Heart left ventricle (tissue), 16 donors: ENCODE measurements at regions not wholly inside any gene's neighbourhood (a gene's known extent, or its start where the extent isn't known, plus 50 kb on each side); places are given as distances from the start of the nearest gene placed in this dataset.

Experiments
- ATAC-seq, 4 donors: fragments of 200-7000 bp; cut with Tn5 transposase; one replicate each; pipeline ENCODE4 v1.9.1; 2020 to 2022; ENCODE audit warnings: moderate library complexity in 4 of 4, mild to moderate bottlenecking in 3 of 4, moderate number of reproducible peaks in 1 of 4
- DNase-seq, 5 donors: peaks; one replicate each; pipeline ENCODE4 v3.0.0-alpha.2; 2020
- H3K27ac ChIP-seq, 12 donors: fragments of 200-600 bp; sonication (generic) in 4 of 12; one replicate each; pipeline versions ENCODE4 v1.5.0 to v1.8.0; 2016 to 2022; ENCODE audit warnings: mild to moderate bottlenecking in 2 of 12
- H3K27me3 ChIP-seq, 9 donors: fragments of 200-600 bp; sonication (generic) in 2 of 9; one replicate each; pipeline versions ENCODE4 v1.5.1 to v1.8.0; 2016 to 2022; ENCODE audit warnings: mild to moderate bottlenecking in 3 of 9
- H3K36me3 ChIP-seq, 9 donors: fragments of 200-600 bp; sonication (generic) in 2 of 9; one replicate each; pipeline versions ENCODE4 v1.5.0 to v1.8.0; 2018 to 2022; ENCODE audit warnings: mild to moderate bottlenecking in 2 of 9
- H3K4me1 ChIP-seq, 12 donors: fragments of 200-600 bp; sonication (generic) in 4 of 12; one replicate each; pipeline versions ENCODE4 v1.5.0 to v1.8.0; 2016 to 2022; ENCODE audit warnings: mild to moderate bottlenecking in 3 of 12
- H3K4me3 ChIP-seq, 12 donors: fragments of 200-600 bp; sonication (generic) in 4 of 12; one replicate each; pipeline versions ENCODE4 v1.5.0 to v1.8.0; 2017 to 2022; ENCODE audit warnings: mild to moderate bottlenecking in 9 of 12, moderate library complexity in 4 of 12
- H3K9me3 ChIP-seq, 12 donors: fragments of 200-600 bp; sonication (generic) in 4 of 12; one replicate each; pipeline versions ENCODE4 v1.5.0 to v1.8.0; 2016 to 2022; ENCODE audit warnings: mild to moderate bottlenecking in 1 of 12
- POLR2A ChIP-seq, 2 donors: fragments of 450-650 bp; IDR thresholded peaks; one replicate each; pipeline ENCODE4 v1.6.1; 2017; ENCODE audit warnings: antibody characterized with exemption in 2 of 2, mild to moderate bottlenecking in 2 of 2, moderate library complexity in 2 of 2
- WGBS, 4 donors: extraction: QIAGEN DNeasy Blood & Tissue Kit in 2 of 4; methylation state at CpG; one replicate each; pipeline versions ENCODE4 v1.1.5 to v1.1.7; 2013 to 2018; 5-methylcytosine and 5-hydroxymethylcytosine counted together
- intact Hi-C, 10 donors: fragments of 100-400 bp; cut with DNase I; formaldehyde crosslinking; loops; one replicate each; pipeline versions ENCODE4 v1.11.1 to v1.14.2; 2022
- TF ChIP-seq, protein P1 (sequence below), 12 donors: fragments of 200-600 bp; sonication (generic) in 4 of 12; IDR thresholded peaks; one replicate each; pipeline versions ENCODE4 v1.5.0 to v1.8.0; 2018 to 2022; ENCODE audit warnings: antibody characterized with exemption in 12 of 12, mild to moderate bottlenecking in 5 of 12
- donor health status: ischemic (EF 13 %, LVEDD 7.1; RV severe dilation, severe dysfunction).
- donor health status: healthy with polysubstance abuse.
- donor health status: DM: no; HTN: yes; CAD: no.
- donor health status: DM: no; HTN: no; CAD: no.
- donor health status: ischemic (EF 25% LVEDD 6.9; RV normal size, moderate dysfunction).
- donor health status: ischemic (EF 25% LVEDD 5.7; RV mildly dilated, moderate dysfunction).
- donor health status: healthy.
- donor health status: DM: yes; HTN: yes; CAD: no.
- donor health status: ischemic (EF 35%, LVEDD 5.7; RV mildly dilated, moderate dysfunction).
- donor health status: nonischemic (EF 11% LVEDD 7.7; RV severe dilation, severe dysfunction).
- donor health status: DM: yes; HTN: yes; CAD: no.
- donor health status: PGD.
- donor health status: ischemic (EF 29% LVEDD 5.4; RV normal size, mild dysfunction).
- donor health status: nonischemic (EF 23%, LVEDD 6.1; RV moderate dilation, normal function).

GRCh38 chr4:4610672-4611071, 68.8 kb upstream of the STX18 start:
- no peak overlapping the region for H3K4me3 ChIP-seq
- 80 to 85% (median 82%) methylated on average over 7 of the region's 7 CpGs for WGBS, 4 donors
- no peak for ATAC-seq

GRCh38 chr4:4609622-4610334, 67.9 kb upstream of the STX18 start:
- DNase-seq (no peak), ATAC-seq (no peak)
- H3K4me3 ChIP-seq, result no peak overlapping the region
- intact Hi-C loops, result no loop called here
- H3K36me3 ChIP-seq, result no peaks in the 10 kb centered on the region
- H3K4me1 ChIP-seq, result no peaks in the 10 kb centered on the region
- H3K27ac ChIP-seq, result no peak overlapping the region
- TF ChIP-seq, protein P1, sequence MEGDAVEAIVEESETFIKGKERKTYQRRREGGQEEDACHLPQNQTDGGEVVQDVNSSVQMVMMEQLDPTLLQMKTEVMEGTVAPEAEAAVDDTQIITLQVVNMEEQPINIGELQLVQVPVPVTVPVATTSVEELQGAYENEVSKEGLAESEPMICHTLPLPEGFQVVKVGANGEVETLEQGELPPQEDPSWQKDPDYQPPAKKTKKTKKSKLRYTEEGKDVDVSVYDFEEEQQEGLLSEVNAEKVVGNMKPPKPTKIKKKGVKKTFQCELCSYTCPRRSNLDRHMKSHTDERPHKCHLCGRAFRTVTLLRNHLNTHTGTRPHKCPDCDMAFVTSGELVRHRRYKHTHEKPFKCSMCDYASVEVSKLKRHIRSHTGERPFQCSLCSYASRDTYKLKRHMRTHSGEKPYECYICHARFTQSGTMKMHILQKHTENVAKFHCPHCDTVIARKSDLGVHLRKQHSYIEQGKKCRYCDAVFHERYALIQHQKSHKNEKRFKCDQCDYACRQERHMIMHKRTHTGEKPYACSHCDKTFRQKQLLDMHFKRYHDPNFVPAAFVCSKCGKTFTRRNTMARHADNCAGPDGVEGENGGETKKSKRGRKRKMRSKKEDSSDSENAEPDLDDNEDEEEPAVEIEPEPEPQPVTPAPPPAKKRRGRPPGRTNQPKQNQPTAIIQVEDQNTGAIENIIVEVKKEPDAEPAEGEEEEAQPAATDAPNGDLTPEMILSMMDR (IDR thresholded peaks at IDR 0.05), result no peak
- no peak for TF ChIP-seq POLR2A (IDR thresholded peaks at IDR 0.05)
- no peaks in the 10 kb centered on the region for H3K27me3 ChIP-seq
- no peaks in the 10 kb centered on the region for H3K9me3 ChIP-seq
- WGBS, 4 donors, result 88 to 93% (median 89%) methylated on average over 8 to 10 of the region's 10 CpGs

More at GRCh38 chr4:4610672-4611071, 68.8 kb upstream of the STX18 start:
- DNase-seq, result no peak
- intact Hi-C loops, result no loop called here
- TF ChIP-seq, protein P1 (IDR thresholded peaks at IDR 0.05), result no peak
- TF ChIP-seq POLR2A (IDR thresholded peaks at IDR 0.05), result no peak
- no peaks in the 10 kb centered on the region for H3K27me3 ChIP-seq
- H3K4me1 ChIP-seq, result no peaks in the 10 kb centered on the region
- no peaks in the 10 kb centered on the region for H3K9me3 ChIP-seq
- no peaks in the 10 kb centered on the region for H3K36me3 ChIP-seq
- no peak overlapping the region for H3K27ac ChIP-seq

DNA sequence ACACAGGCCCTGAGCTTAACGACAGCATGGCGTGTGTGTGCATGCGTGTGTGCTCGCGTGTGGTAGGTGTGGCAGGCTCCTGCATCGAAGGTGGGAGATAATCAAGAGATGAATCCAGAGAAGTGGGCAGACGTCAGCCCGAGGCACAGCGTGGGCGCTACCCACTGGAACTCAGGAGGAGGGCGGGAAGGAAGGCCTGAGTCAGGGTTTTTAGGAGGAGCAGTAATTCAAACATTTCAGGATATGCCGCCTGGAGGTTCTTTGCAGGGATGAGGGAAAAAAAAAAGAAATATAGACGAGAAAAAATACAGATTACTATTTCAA, 66.3 kb upstream of the STX18 start:
- H3K4me1 ChIP-seq, result peaks cover 0 to 4% (median 0%) of the 10 kb centered on the region in 12 donors
- 79 to 84% (median 80%) methylated on average over 13 of the region's 13 CpGs for WGBS, 4 donors
- H3K9me3 ChIP-seq, result no peaks in the 10 kb centered on the region
- intact Hi-C loops, result no loop called here
- H3K27ac ChIP-seq, result no peak overlapping the region
- no peaks in the 10 kb centered on the region for H3K36me3 ChIP-seq
- DNase-seq (no peak), ATAC-seq (no peak)
- TF ChIP-seq POLR2A (IDR thresholded peaks at IDR 0.05), result no peak
- TF ChIP-seq, protein P1 (IDR thresholded peaks at IDR 0.05), result no peak
- no peaks in the 10 kb centered on the region for H3K27me3 ChIP-seq
- H3K4me3 ChIP-seq, result no peak overlapping the region

GRCh38 chr4:4607336-4608213, 65.7 kb upstream of the STX18 start:
- intact Hi-C loops, result no loop called here
- WGBS, 4 donors, result 87 to 91% (median 89%) methylated on average over 19 of the region's 19 CpGs
- Histone ChIP-seq H3K9me3 (peaks cover 0 to under 1% (median 0%) of the 10 kb centered on the region in 12 donors), H3K27ac (no peak overlapping the region), H3K4me1 (peaks cover 0 to 6% (median 0%) of the 10 kb centered on the region in 12 donors), H3K27me3 (no peaks in the 10 kb centered on the region), H3K36me3 (no peaks in the 10 kb centered on the region), H3K4me3 (no peak overlapping the region)
- DNase-seq (no peak), ATAC-seq (no peak)
- TF ChIP-seq, protein P1 (IDR thresholded peaks at IDR 0.05), result no peak
- no peak for TF ChIP-seq POLR2A (IDR thresholded peaks at IDR 0.05)
